IMR-90 (cell line): ENCODE measurements at regions not wholly inside any gene's neighbourhood (a gene's known extent, or its start where the extent isn't known, plus 50 kb on each side); places are given as distances from the start of the nearest gene placed in this dataset.

Experiments
- BHLHE40 ChIP-seq: fragments of 150-350 bp; IDR thresholded peaks from 2 replicates; pipeline ENCODE4 v1.6.1; 2016; ENCODE audit warnings: mild to moderate bottlenecking, low read depth, low read length
- CEBPB ChIP-seq: IDR thresholded peaks from 2 replicates; pipeline ENCODE4 v1.6.1; 2012; ENCODE audit warnings: low read depth, low read length, improper control_type of control experiment
- MAZ ChIP-seq: IDR thresholded peaks from 2 replicates; pipeline ENCODE4 v1.6.1; 2012; ENCODE audit warnings: low read depth, mild to moderate bottlenecking, low read length, improper control_type of control experiment, moderate library complexity, borderline replicate concordance
- MXI1 ChIP-seq: IDR thresholded peaks from 2 replicates; pipeline ENCODE4 v1.6.1; 2012; ENCODE audit warnings: low read depth, mild to moderate bottlenecking, low read length, moderate library complexity, borderline replicate concordance
- NFE2L2 ChIP-seq: fragments of 150-350 bp; IDR thresholded peaks from 2 replicates; pipeline ENCODE4 v1.6.1; 2016; ENCODE audit warnings: low read depth, mild to moderate bottlenecking, low read length
- POLR2A ChIP-seq: IDR thresholded peaks from 2 replicates; pipeline ENCODE4 v1.6.1; 2012; ENCODE audit warnings: mild to moderate bottlenecking, low read depth, low read length
- RCOR1 ChIP-seq: IDR thresholded peaks from 2 replicates; pipeline ENCODE4 v1.6.1; 2012; ENCODE audit warnings: mild to moderate bottlenecking, low read length, improper control_type of control experiment; ENCODE audit not compliant: insufficient replicate concordance
- RFX5 ChIP-seq: IDR thresholded peaks from 2 replicates; pipeline ENCODE4 v1.8.0; 2012; ENCODE audit warnings: low read depth, mild to moderate bottlenecking, low read length, moderate library complexity
- SMC3 ChIP-seq: fragments of 150-350 bp; IDR thresholded peaks from 2 replicates; pipeline ENCODE4 v1.6.1; 2016; ENCODE audit warnings: low read depth, mild to moderate bottlenecking, antibody characterized with exemption, low read length, moderate library complexity
- TF ChIP-seq, protein P1 (sequence below): conservative IDR thresholded peaks from 2 replicates; pipeline ENCODE4 v1.5.1; 2012; ENCODE audit warnings: mild to moderate bottlenecking, low read depth, low read length, improper control_type of control experiment
- TF ChIP-seq, protein P2 (sequence below): fragments of 150-350 bp; IDR thresholded peaks from 2 replicates; pipeline ENCODE4 v1.6.1; 2017; ENCODE audit warnings: mild to moderate bottlenecking, antibody characterized with exemption, low read length, low read depth

DNA sequence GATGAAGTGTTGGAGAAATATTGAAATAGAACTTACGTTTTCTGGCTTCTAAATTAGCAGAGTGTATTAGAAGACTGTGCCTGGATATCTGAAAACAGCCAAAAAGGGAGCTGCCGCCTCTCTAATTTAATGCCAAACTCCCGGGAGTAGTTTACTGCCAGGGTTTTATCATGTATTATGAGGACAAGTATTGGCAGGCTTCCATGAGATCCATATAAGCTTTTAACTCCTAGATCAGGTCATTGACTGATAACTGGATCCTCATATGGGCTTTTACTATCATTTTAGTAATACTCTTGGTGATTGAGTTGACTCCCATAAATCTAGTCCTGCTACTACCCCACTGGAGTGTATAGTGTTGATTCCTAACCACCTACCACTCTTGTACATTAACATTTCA, 178.4 kb upstream of the CXADR start:
- TF ChIP-seq, protein P1, sequence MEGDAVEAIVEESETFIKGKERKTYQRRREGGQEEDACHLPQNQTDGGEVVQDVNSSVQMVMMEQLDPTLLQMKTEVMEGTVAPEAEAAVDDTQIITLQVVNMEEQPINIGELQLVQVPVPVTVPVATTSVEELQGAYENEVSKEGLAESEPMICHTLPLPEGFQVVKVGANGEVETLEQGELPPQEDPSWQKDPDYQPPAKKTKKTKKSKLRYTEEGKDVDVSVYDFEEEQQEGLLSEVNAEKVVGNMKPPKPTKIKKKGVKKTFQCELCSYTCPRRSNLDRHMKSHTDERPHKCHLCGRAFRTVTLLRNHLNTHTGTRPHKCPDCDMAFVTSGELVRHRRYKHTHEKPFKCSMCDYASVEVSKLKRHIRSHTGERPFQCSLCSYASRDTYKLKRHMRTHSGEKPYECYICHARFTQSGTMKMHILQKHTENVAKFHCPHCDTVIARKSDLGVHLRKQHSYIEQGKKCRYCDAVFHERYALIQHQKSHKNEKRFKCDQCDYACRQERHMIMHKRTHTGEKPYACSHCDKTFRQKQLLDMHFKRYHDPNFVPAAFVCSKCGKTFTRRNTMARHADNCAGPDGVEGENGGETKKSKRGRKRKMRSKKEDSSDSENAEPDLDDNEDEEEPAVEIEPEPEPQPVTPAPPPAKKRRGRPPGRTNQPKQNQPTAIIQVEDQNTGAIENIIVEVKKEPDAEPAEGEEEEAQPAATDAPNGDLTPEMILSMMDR, result no peak
- TF ChIP-seq MXI1 (no peak), MAZ (no peak), BHLHE40 (no peak), CEBPB (no peak), POLR2A (no peak), SMC3 (no peak), NFE2L2 (no peak), RFX5 (no peak), RCOR1 (no peak)
- TF ChIP-seq, protein P2, sequence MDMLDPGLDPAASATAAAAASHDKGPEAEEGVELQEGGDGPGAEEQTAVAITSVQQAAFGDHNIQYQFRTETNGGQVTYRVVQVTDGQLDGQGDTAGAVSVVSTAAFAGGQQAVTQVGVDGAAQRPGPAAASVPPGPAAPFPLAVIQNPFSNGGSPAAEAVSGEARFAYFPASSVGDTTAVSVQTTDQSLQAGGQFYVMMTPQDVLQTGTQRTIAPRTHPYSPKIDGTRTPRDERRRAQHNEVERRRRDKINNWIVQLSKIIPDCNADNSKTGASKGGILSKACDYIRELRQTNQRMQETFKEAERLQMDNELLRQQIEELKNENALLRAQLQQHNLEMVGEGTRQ, result no peak
